HG02588 (cell line): ENCODE measurements at regions not wholly inside any gene's neighbourhood (a gene's known extent, or its start where the extent isn't known, plus 50 kb on each side); places are given as distances from the start of the nearest gene placed in this dataset.
"Not testable (repeated sequence)": the region's sequence is repeated elsewhere in the genome, so short reads cannot be mapped to it uniquely, and the experiment has no call there.

ENCODE experiments used
- ATAC-seq: cut with Tn5 transposase; IDR thresholded peaks from one replicate; pipeline ENCODE4 v1.9.1; 2021; ENCODE audit warnings: mild to moderate bottlenecking, moderate library complexity; ENCODE audit not compliant: unreplicated experiment

DNA sequence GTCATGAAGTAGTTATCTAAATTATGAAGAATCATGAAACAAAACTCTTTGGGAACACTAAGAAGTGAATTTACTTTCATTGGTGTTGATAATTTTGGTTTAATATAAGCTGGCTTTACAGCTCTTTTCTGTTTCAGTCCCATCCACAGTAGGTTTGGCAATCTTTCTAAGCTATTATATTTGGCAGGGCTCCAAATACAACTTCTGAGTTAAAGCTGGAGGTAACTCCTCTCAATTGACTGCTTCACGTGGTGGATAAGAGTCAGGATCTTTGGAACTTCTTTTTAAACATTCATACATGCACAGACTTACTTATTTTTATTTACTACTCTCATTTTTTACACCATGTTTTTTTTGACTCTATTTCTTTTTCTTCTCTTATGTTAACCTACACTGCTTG, 106.5 kb upstream of the EPHA3 start:
- no peak for ATAC-seq

DNA sequence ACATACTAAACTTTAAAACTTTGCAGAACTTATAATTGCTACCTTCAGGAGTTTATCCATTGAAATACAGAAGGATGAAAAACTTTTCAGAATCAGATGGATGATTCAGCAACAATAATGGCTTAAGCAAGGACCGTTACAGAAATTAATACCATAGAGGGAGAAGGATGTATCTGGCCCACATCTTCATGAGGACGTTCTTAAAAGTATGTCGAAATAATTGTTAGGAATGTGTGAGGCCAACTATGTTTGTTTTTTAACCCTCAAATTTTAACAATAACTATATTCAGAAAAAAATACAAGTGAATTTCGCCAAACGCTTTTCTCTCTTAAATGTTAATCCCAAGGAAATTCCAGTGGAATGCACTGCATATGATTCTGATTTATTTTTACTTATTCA, 105.2 kb upstream of the EPHA3 start:
- ATAC-seq: no peak

DNA sequence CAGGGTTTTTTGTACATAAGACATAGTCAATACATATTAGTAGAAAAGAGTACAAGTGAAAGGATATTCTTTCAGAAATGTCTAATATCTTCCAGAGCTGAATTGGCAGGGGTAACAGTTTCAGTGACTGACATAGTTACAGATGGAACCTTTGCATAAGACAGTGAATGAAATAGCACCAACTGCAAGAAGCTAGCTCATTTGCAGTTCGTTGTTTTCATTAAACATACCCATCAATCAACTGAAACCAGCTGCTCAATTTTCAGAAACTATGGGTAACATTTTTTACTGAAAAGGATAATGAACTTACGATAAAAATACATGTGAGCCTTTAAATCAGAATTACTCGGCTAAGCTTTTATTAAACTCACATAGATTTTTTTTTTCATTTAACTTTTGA, 93.9 kb upstream of the EPHA3 start:
- no peak for ATAC-seq

DNA sequence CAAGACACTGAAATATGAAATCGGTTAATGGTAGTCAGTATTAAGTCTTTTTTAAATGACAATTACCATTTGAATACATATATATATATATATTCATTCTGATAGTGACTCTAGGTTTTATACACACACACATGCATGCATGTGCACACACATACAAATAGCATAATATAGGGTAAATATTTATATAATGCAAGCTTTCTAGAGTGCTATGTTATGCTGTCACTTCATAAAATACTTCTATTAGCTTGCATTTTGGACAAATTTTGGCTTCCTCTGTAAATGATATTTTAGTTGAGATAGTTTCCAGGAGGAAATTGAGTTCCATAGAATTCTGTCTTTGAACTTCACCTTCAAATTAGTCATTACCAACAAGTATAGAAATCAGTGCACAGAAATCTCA, 89.9 kb upstream of the EPHA3 start:
- ATAC-seq: no peak

DNA sequence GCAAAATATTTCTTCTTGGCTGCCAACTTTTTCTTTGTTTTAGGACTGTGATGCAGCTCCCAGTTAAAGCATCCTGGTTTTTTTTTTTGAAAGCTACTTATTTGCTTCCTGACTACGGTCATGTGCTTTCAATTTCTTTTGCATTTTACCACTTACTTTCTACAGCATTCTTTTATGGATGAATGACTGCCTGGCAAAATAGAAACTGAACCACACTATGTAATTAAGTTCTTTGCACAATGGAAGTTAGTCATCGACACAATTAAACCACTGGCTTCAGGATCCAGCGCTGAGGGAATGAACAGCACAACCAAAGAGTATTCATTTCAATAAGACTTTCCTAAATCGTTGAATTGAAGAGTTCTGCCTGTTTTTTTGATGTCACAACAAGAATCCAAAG, 82.2 kb upstream of the EPHA3 start:
- ATAC-seq: no peak

GRCh38 chr3:89032346-89033013, 74.9 kb upstream of the EPHA3 start:
- no peak for ATAC-seq

- ATAC-seq: not testable (repeated sequence)
Measured at GRCh38 chr3:89034723-89035122, 72.7 kb upstream of the EPHA3 start.

DNA sequence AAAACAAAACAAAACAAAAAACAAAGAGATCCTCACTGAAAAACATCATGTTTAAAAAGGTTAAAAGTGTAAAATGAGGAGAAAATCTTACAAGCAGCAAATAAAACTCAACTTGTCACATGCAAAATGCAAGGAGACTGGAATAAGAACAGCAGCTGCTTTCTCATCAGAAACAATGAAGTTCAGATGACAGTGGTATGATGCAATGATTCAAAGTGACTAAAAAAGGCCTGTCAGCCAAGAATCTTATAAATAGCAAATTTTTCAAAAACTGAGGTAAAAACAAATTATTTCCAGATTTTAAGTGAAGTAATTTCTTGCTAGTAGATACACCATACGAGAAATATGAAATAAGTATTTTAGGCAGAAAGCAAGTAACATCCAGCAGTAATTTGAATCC, 68.6 kb upstream of the EPHA3 start:
- no peak for ATAC-seq

DNA sequence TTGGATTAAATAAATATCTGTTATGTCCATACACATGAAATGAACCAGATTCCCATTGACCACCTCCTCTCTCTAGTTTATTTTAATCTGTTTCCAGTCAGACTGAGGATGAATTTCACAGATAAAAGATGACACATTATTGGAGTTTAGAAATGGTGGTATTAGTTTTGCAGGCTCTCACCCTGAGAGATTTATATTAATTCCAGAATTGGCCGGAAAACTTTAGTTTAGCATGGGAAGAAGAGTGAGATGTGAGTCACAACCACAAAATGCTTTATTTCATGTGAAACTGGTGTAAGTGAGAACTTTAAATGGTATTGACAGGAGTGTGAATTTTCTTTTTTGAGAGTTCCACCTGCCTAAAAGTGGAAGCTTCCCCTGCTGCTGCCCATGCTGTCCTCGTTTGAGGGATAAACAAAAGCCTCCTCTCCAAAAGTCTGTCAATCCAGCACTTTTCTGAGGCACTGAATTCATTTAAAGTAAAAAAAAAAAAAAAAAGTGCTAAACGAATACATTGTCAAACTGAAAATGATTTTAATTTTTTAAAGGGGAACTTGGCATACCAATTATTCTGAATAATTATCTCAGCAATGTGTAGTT, 65.1 kb upstream of the EPHA3 start:
- no peak for ATAC-seq

DNA sequence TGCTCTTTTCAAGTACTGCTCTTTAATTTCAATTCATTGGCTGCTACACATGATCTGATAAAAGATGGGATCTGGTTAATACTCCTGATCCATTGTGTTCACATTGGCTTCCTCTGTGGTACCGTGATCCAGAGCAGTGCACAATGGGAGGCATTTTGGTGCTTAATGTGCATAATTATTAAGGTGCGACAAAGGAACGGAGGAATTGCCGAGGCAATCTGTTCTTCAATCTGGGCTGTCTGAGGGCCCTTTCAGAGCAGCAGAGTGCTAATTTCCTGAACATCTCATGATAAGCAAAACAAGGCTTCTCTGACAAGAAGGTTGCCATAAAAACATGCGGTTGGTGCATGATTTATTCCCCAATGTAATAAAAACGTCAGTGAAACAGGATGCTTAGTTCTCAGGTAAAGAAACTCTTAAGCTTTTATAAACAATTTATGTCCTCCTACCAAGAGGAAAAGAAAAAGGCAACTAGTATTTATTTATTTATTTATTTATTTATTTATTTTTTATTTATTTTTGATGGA, 64.0 kb upstream of the EPHA3 start:
- no peak for ATAC-seq

DNA sequence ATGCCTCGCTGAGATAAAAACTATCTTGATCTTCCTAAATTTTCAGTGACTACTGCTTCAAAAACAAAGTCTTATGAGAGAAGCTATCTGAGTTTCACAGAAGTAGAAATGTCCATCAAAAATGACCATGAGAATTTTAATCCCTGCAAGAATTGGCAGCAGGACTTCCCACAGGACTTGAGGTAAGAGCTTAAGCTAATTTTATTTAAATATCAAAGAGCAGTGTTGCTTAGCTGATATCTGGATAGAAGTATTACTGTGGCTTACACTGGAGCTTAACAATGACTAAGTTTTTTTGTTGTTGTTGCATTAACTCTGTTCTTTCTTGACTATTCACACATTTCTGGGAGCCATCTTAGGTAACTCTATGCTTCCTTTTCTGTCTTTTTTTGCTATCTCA, 60.8 kb upstream of the EPHA3 start:
- ATAC-seq: no peak

GRCh38 chr3:89049119-89049518, 58.3 kb upstream of the EPHA3 start:
- no peak for ATAC-seq

DNA sequence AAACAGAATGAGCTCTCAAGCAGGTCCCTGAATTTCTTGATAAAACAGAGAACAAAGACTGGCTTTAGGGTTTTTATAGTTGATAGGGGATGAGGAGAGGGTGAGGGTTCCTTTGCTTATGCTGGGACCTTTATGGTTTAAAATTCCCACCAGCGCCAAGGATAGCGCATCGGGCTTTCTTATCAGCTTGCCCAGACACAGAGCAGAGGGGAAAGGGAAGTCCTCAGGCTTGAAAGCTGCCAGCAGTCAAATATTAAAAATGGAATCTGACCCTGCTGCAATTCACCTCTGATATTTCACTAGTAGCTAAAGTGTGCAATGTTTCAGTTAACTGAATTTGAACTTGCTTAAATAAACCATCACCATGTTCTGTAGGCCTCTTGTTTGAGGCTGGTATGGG, 55.0 kb upstream of the EPHA3 start:
- no peak for ATAC-seq

GRCh38 chr3:89057398-89057797, 50.0 kb upstream of the EPHA3 start:
- ATAC-seq: no peak
